GM21447 (cell line): ENCODE measurements at regions not wholly inside any gene's neighbourhood (a gene's known extent, or its start where the extent isn't known, plus 50 kb on each side); places are given as distances from the start of the nearest gene placed in this dataset.

Experiments used
- ATAC-seq: cut with Tn5 transposase; IDR thresholded peaks from one replicate; pipeline ENCODE4 v1.9.1; 2021; ENCODE audit not compliant: unreplicated experiment

GRCh38 chr6:103983860-103984259 is 875.9 kb downstream of the HACE1 start:
- no peak for ATAC-seq

DNA sequence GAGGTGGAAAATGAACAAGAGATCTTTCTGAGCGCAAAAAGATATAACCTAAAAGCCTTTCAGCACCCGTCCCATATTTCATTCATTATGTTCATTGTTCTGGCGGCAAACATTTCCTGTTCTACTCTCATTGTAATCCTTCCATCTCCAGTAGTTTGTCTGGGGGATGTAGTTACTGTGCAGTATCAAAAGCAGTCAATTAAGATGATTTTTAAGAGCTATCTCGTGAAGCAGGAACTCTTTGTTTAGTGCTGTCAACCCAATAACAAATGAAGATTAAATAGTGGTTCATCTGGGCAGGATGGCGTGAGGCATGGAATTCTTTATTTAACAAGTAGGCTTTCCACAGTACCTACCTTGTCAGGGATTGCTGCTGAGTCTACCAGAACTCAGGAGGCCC is 876.7 kb downstream of the HACE1 start:
- ATAC-seq = no peak

DNA sequence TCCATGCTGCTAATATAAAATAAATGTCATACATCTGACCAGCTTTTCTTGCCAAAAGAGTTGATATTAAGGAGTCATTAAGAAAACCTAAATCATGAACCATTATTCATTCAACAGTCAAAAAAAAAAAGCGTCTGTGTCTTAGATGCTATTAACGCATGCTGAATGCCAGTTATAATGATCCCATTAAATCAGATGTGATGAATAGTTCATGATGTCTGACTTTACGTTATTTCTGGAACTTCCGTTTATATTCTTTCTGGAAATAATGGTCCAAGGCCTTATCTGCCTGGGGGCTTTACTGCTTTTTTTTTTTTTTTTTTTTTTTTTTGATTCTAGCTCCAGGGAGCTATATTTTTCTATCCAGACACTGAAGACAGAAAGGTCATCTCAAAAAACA is 877.1 kb downstream of the HACE1 start:
- ATAC-seq = no peak

- no peak for ATAC-seq
Observed at GRCh38 chr6:103979308-103979707, 880.4 kb downstream of the HACE1 start.

GRCh38 chr6:103937389-103937788 is 922.3 kb downstream of the HACE1 start:
- ATAC-seq = no peak

DNA sequence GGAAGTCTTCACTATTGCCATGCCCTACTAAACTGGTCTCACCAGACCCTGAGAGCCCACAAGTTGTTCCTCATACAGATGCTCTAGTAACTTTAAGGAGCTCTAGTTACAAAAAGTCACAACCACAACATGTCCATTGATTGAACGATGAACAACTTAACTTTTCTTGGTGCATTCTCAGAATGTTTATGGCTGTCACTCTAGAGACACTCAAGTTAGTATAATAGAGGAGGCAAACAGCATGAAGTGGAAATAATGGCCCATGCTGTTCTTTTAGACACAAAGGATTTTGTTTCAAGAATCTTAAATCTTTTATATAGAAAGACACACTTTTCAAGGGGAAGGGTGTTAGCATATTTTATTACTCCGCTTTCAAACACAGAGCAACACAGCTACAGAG is 934.4 kb downstream of the HACE1 start:
- no peak for ATAC-seq

GRCh38 chr6:103910018-103910417 is 949.7 kb downstream of the HACE1 start:
- no peak for ATAC-seq

DNA sequence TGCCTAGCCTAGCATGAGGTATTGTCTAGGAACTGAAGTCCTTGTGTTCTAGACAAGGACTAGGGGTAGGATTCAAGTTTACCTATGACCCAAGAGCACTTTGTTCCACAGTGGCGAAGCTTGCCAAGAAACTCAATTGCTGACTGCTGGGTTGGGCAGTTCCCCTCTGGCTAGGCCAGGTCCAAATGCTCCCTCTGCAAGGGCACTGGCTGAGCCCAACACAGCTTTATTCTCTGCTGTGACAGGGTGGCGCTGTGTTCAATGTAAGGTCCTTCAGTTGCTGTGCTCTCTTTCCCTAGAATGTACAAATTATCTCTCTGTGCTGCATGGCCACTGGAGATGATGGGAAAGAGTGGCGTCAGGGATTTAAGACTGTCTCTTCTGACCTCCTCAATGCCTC is 950.8 kb downstream of the HACE1 start:
- no peak for ATAC-seq

- no peak for ATAC-seq
Observed at GRCh38 chr6:103895136-103895535, 964.6 kb downstream of the HACE1 start.

DNA sequence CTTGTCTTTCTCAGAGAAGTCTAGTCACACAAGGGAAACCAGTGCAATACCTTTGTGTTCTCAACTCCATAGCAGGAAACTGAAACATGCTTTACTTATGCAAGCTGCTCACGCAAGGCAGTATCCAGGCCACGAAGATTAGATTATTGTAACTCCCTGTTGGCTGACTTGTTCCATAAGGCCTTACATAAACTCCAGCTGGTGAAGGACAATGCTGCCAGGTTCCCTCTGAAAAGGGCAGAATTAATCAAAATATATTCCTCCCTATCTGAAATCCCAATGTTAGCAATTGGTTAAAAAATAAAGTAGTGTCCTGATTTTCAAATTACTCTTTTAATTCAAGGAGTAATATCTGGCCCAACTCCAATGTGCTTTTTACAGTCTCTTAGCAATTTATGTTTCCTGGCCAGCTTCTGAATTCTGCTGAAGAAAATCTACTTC is 966.6 kb downstream of the HACE1 start:
- no peak for ATAC-seq

DNA sequence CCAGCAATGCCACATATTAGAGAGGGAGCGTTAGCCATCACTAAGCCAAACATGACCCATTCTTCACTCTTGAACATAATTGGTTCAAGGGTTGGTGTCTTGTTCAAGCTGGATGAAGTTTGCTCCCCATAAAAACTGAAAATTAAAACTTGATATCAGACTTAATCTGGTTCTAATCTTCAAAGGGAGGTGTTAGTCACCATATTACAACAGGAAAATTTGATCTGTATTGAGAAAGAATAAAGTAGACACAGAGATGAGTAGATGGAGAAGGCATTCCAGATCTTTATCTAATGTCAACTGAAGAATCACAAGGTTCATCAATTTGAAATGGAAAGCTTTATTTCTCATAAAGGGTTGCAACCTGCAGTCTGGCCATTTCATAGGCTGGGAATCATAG is 972.8 kb downstream of the HACE1 start:
- ATAC-seq = no peak

GRCh38 chr6:103885446-103885845 is 974.3 kb downstream of the HACE1 start:
- no peak for ATAC-seq

GRCh38 chr6:103879800-103880199 is 979.9 kb downstream of the HACE1 start:
- no peak for ATAC-seq

GRCh38 chr6:103875221-103875620 is 984.5 kb downstream of the HACE1 start:
- no peak for ATAC-seq

GRCh38 chr6:103874575-103874974 is 985.1 kb downstream of the HACE1 start:
- no peak for ATAC-seq

DNA sequence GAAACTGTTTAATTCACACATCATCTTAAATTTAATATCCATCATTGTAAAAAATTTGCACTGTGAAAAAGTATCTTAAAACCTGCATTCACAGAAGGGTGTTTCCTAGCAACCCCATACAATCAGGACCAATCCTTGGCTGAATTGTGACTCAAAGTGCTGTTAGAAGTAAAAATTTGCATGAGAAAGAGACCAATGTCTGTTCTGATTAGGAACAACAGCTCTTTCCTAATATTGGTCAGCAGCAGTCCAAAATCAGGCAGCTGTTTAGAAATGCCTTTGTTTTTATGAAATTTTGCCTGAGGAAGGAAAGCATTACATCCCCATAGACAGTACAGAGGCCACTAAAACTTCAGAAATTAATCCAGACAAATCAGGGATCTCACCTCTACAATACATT is 987.0 kb downstream of the HACE1 start:
- ATAC-seq = no peak

GRCh38 chr6:103872233-103872632 is 987.5 kb downstream of the HACE1 start:
- no peak for ATAC-seq

- ATAC-seq = no peak
Observed at GRCh38 chr6:103870970-103871369, 988.7 kb downstream of the HACE1 start.

DNA sequence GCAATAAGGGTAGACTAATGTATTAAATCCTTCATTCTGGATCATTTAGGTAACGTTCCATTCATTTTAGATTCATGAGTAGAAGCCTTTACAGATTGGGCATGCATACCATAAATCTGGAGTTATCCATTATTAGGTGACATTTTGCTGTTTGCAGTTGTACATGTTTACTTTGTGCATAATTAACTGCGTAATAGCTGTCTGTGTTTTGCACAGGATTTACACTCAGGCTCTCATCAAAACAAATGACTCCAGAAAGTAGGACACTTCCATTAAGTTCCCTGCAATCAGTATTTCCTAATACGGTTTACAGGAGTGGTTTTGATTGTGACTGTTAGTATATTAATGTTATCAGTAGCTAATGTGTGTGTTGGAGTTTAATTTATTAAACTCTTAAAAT is 997.4 kb downstream of the HACE1 start:
- ATAC-seq = no peak

DNA sequence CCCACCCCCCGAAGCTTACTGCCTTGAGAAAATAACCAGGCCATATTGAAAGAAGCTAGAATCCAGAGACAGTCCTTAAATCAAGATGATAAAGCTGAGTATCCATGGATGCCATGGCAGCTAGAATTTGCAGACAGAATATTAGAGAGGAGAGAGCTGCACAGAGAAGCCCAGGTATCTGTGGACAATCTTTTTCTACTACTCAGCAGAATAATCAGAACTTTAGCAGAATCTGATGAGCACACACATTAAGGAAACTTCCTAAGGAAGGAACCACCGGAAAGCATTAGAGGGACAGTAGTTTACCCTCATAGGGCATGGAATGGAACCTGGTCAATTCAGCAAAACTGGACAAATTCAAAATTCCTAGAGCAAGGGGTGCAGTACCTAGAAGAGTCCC is 1001.7 kb downstream of the HACE1 start:
- ATAC-seq = no peak

DNA sequence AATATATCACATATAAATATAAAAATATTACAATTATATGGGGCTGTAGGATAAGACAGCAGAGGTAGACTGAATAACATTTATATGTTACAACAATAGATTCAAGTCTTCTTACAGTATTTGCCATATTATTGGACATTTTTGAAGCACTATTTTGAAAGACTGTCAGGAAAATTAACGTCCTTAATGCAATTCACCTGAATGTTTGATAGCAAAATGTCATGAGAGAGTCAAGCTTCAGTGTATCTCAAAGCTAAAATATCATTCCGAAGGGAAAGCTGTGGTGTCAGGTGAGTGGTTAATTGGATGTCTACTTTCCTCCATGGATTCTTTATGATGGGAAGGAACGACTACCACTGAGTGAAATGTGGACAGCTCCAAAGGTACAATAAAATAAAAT is 1004.0 kb downstream of the HACE1 start:
- ATAC-seq = no peak

GRCh38 chr6:103854059-103854458 is 1005.7 kb downstream of the HACE1 start:
- ATAC-seq = no peak

DNA sequence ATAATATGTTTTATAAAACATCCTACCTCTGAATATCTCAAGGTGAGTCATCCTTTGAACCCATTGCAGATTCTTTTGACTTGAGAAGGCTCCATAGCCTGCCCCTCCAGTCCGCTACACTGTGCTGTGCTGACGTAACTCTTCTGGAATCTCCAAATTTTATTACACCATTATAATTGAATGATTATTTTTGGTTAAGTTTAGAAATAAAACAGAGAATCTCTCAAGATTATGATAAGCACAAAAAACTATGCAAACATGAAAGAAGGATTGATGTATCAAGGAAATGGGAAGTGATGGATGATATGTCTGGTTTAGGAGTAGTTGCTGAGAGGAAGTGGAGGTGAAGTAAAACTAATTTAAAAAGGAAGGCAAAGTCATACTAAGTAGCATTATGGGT is 1021.3 kb downstream of the HACE1 start:
- ATAC-seq = no peak

DNA sequence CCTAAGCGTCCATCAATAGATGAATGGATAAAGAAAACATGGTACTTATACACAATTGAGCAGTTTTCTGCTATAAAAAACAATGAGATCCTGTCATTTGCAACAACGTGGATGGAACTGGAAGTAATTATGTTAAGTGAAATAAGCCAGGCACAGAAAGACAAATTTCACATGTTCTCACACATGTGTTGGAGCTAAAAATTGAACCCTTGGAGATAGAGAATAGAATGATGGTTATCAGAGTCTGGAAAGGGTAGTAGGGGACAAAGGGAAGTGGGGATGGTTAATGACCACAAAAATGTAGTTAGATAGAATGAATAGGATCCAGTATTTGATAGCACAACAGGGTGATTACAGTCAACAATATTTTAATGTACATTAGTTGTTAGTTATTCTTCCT is 1033.5 kb downstream of the HACE1 start:
- ATAC-seq = no peak
